GM23338 (cell line): ENCODE measurements at regions not wholly inside any gene's neighbourhood (a gene's known extent, or its start where the extent isn't known, plus 50 kb on each side); places are given as distances from the start of the nearest gene placed in this dataset.

ENCODE experiments used
- ATAC-seq: fragments of 200-7000 bp; cut with Tn5 transposase; 3 replicates; pipeline ENCODE4 v1.9.1; 2020
- DNase-seq: peaks from one replicate; pipeline ENCODE4 v3.0.0-alpha.2; 2015; ENCODE audit warnings: low spot score
- H2AFZ ChIP-seq: fragments of 200-600 bp; sonication (generic); 2 replicates; pipeline ENCODE4 v1.8.0; 2016; ENCODE audit warnings: antibody characterized with exemption, mild to moderate bottlenecking, moderate library complexity
- H3F3A ChIP-seq: fragments of 200-600 bp; sonication (generic); replicated peaks from 2 replicates; pipeline ENCODE4 v1.8.0; 2017; ENCODE audit warnings: antibody characterized with exemption, mixed run types, low read depth
- H3K27ac ChIP-seq: fragments of 200-600 bp; sonication (generic); 2 replicates; pipeline ENCODE4 v1.6.1; 2016; ENCODE audit warnings: low read depth
- H3K27me3 ChIP-seq: fragments of 200-600 bp; sonication (generic); 2 replicates; pipeline ENCODE4 v1.8.0; 2016; ENCODE audit warnings: mild to moderate bottlenecking, mixed run types, moderate library complexity; ENCODE audit not compliant: insufficient read depth
- H3K36me3 ChIP-seq: fragments of 200-600 bp; sonication (generic); 2 replicates; pipeline ENCODE4 v1.8.0; 2016; ENCODE audit warnings: mild to moderate bottlenecking; ENCODE audit not compliant: insufficient read depth
- H3K4me1 ChIP-seq: fragments of 200-600 bp; sonication (generic); 2 replicates; pipeline ENCODE4 v1.8.0; 2016; ENCODE audit warnings: mild to moderate bottlenecking, moderate library complexity; ENCODE audit not compliant: insufficient read depth
- H3K4me2 ChIP-seq: fragments of 200-600 bp; sonication (generic); 2 replicates; pipeline ENCODE4 v1.7.1; 2017; ENCODE audit warnings: mixed run types
- H3K4me3 ChIP-seq: fragments of 200-600 bp; sonication (generic); 2 replicates; pipeline ENCODE4 v1.6.1; 2016; ENCODE audit warnings: mixed run types
- H3K79me2 ChIP-seq: fragments of 200-600 bp; sonication (generic); replicated peaks from 2 replicates; pipeline ENCODE4 v1.8.0; 2017; ENCODE audit warnings: mild to moderate bottlenecking; ENCODE audit not compliant: insufficient read depth
- H3K9me2 ChIP-seq: fragments of 200-600 bp; sonication (generic); 2 replicates; pipeline ENCODE4 v1.8.0; 2017; ENCODE audit not compliant: insufficient read depth
- H4K20me1 ChIP-seq: fragments of 200-600 bp; sonication (generic); replicated peaks from 2 replicates; pipeline ENCODE4 v1.8.0; 2017; ENCODE audit warnings: mild to moderate bottlenecking; ENCODE audit not compliant: insufficient read depth
- H3K27ac Mint-ChIP-seq: 2 replicates; pipeline ENCODE4 v1.8.0; 2020; ENCODE audit warnings: inconsistent platforms, mild to moderate bottlenecking, moderate library complexity, mixed read lengths
- H3K27me3 Mint-ChIP-seq: 3 replicates; pipeline ENCODE4 v1.8.0; 2022; ENCODE audit warnings: low read depth, mild to moderate bottlenecking, moderate library complexity, mixed read lengths, inconsistent platforms; ENCODE audit not compliant: insufficient read depth, poor library complexity
- H3K36me3 Mint-ChIP-seq: 3 replicates; pipeline ENCODE4 v1.8.0; 2021; ENCODE audit warnings: low read depth, mild to moderate bottlenecking, inconsistent platforms, moderate library complexity, mixed read lengths
- H3K4me1 Mint-ChIP-seq: 3 replicates; pipeline ENCODE4 v1.8.0; 2020; ENCODE audit warnings: mild to moderate bottlenecking, inconsistent platforms, mixed read lengths
- H3K4me3 Mint-ChIP-seq: 3 replicates; pipeline ENCODE4 v1.8.0; 2021; ENCODE audit warnings: moderate library complexity, mild to moderate bottlenecking, inconsistent platforms, mixed read lengths
- H3K9me3 Mint-ChIP-seq: 3 replicates; pipeline ENCODE4 v1.8.0; 2020; ENCODE audit warnings: moderate library complexity, mild to moderate bottlenecking, inconsistent platforms, mixed read lengths
- STAT1 ChIP-seq: IDR thresholded peaks from one replicate; pipeline ENCODE4 v1.6.1; 2016; ENCODE audit warnings: antibody characterized with exemption; ENCODE audit not compliant: unreplicated experiment
- TF ChIP-seq, protein P1 (sequence below): fragments of 250-450 bp; sonication (Bioruptor Pico); IDR thresholded peaks from 2 replicates; pipeline ENCODE4 v1.5.0; 2020; ENCODE audit warnings: mild to moderate bottlenecking, moderate library complexity
- TF ChIP-seq, protein P2 (sequence below), 2 experiments: fragments of 200-600 bp in 1 of 2; sonication (generic) in 1 of 2; conservative IDR thresholded peaks; 2 replicates each; pipeline versions ENCODE4 v1.5.1 to v1.6.1; 2016 to 2017; ENCODE audit warnings: antibody characterized with exemption in 2 of 2, low read depth in 2 of 2, mild to moderate bottlenecking in 2 of 2, moderate library complexity in 1 of 2

DNA sequence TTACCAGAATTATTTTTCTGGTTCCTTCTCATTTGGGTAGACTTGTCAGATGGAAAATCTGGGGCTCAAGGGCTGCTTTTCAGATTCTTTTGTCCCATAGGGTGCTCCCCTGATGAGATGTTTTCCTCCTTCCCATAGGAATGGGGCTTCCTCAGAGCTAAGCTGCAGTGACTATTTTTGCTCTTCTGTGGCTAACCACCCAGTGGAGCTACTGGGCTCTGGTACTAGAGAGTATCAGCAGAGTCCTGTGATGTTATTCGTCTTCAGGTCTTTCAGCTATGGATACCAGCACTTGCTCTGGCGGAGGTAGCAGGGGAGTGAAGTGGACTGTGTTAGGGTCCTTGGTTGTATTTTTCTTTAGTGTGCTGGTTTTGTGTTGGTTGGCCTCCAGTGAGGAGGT lies 716.1 kb upstream of the LMO3 start:
- peaks cover 5% of the 10 kb centered on the region; the same call in 1 of the 2 replicates for H3K9me2 ChIP-seq
- no peak overlapping the region for H3K4me3 Mint-ChIP-seq
- DNase-seq = peak; percentile 10
- ATAC-seq = peak; percentile 56; the same call in 1 of the 3 replicates
- no peaks in the 10 kb centered on the region for H3K4me1 ChIP-seq
- H4K20me1 ChIP-seq = no peaks in the 10 kb centered on the region
- no peak overlapping the region for H3K27ac ChIP-seq
- no peaks in the 10 kb centered on the region for H3K36me3 ChIP-seq
- no peaks in the 10 kb centered on the region for H3F3A ChIP-seq
- H3K27me3 Mint-ChIP-seq = no peaks in the 10 kb centered on the region
- H3K9me3 Mint-ChIP-seq = 0 out of 3 replicates have a peak, but pooled peaks cover 9% of the 10 kb centered on the region
- H3K36me3 Mint-ChIP-seq = no peaks in the 10 kb centered on the region; the same call in 1 of the 3 replicates
- H3K79me2 ChIP-seq = no peaks in the 10 kb centered on the region
- no peak overlapping the region for H3K4me3 ChIP-seq
- no peak overlapping the region for H3K27ac Mint-ChIP-seq
- H3K4me1 Mint-ChIP-seq = 0 out of 3 replicates have a peak, but pooled peaks cover 3% of the 10 kb centered on the region
- H2AFZ ChIP-seq = no peak overlapping the region
- no peak overlapping the region for H3K4me2 ChIP-seq
- H3K27me3 ChIP-seq = no peaks in the 10 kb centered on the region
- TF ChIP-seq, protein P1, sequence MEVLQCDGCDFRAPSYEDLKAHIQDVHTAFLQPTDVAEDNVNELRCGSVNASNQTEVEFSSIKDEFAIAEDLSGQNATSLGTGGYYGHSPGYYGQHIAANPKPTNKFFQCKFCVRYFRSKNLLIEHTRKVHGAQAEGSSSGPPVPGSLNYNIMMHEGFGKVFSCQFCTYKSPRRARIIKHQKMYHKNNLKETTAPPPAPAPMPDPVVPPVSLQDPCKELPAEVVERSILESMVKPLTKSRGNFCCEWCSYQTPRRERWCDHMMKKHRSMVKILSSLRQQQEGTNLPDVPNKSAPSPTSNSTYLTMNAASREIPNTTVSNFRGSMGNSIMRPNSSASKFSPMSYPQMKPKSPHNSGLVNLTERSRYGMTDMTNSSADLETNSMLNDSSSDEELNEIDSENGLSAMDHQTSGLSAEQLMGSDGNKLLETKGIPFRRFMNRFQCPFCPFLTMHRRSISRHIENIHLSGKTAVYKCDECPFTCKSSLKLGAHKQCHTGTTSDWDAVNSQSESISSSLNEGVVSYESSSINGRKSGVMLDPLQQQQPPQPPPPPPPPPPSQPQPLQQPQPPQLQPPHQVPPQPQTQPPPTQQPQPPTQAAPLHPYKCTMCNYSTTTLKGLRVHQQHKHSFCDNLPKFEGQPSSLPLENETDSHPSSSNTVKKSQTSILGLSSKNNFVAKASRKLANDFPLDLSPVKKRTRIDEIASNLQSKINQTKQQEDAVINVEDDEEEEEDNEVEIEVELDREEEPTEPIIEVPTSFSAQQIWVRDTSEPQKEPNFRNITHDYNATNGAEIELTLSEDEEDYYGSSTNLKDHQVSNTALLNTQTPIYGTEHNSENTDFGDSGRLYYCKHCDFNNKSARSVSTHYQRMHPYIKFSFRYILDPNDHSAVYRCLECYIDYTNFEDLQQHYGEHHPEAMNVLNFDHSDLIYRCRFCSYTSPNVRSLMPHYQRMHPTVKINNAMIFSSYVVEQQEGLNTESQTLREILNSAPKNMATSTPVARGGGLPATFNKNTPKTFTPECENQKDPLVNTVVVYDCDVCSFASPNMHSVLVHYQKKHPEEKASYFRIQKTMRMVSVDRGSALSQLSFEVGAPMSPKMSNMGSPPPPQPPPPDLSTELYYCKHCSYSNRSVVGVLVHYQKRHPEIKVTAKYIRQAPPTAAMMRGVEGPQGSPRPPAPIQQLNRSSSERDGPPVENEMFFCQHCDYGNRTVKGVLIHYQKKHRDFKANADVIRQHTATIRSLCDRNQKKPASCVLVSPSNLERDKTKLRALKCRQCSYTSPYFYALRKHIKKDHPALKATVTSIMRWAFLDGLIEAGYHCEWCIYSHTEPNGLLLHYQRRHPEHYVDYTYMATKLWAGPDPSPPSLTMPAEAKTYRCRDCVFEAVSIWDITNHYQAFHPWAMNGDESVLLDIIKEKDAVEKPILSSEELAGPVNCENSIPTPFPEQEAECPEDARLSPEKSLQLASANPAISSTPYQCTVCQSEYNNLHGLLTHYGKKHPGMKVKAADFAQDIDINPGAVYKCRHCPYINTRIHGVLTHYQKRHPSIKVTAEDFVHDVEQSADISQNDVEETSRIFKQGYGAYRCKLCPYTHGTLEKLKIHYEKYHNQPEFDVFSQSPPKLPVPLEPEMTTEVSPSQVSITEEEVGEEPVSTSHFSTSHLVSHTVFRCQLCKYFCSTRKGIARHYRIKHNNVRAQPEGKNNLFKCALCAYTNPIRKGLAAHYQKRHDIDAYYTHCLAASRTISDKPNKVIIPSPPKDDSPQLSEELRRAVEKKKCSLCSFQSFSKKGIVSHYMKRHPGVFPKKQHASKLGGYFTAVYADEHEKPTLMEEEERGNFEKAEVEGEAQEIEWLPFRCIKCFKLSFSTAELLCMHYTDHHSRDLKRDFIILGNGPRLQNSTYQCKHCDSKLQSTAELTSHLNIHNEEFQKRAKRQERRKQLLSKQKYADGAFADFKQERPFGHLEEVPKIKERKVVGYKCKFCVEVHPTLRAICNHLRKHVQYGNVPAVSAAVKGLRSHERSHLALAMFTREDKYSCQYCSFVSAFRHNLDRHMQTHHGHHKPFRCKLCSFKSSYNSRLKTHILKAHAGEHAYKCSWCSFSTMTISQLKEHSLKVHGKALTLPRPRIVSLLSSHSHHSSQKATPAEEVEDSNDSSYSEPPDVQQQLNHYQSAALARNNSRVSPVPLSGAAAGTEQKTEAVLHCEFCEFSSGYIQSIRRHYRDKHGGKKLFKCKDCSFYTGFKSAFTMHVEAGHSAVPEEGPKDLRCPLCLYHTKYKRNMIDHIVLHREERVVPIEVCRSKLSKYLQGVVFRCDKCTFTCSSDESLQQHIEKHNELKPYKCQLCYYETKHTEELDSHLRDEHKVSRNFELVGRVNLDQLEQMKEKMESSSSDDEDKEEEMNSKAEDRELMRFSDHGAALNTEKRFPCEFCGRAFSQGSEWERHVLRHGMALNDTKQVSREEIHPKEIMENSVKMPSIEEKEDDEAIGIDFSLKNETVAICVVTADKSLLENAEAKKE (CRISPR knock-in tag) = 0 out of 2 replicates have a peak, but pooled peaks have one; percentile 12
- TF ChIP-seq, protein P2, sequence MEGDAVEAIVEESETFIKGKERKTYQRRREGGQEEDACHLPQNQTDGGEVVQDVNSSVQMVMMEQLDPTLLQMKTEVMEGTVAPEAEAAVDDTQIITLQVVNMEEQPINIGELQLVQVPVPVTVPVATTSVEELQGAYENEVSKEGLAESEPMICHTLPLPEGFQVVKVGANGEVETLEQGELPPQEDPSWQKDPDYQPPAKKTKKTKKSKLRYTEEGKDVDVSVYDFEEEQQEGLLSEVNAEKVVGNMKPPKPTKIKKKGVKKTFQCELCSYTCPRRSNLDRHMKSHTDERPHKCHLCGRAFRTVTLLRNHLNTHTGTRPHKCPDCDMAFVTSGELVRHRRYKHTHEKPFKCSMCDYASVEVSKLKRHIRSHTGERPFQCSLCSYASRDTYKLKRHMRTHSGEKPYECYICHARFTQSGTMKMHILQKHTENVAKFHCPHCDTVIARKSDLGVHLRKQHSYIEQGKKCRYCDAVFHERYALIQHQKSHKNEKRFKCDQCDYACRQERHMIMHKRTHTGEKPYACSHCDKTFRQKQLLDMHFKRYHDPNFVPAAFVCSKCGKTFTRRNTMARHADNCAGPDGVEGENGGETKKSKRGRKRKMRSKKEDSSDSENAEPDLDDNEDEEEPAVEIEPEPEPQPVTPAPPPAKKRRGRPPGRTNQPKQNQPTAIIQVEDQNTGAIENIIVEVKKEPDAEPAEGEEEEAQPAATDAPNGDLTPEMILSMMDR (conservative IDR thresholded peaks at IDR 0.05; ENCODE audit: low read depth in 2 of 2) = 0 out of 4 replicates have a peak, but pooled peaks of 1 of the 2 experiments have one; percentile 15
- TF ChIP-seq STAT1 = no peak
